ENCODE measurements at regions not wholly inside any gene's neighbourhood (a gene's known extent, or its start where the extent isn't known, plus 50 kb on each side); places are given as distances from the start of the nearest gene placed in this dataset.

GRCh38 chr10:4094751-4095150 lies 309.7 kb upstream of the KLF6 start:
- peak; percentile 27 for DNase-seq

DNA sequence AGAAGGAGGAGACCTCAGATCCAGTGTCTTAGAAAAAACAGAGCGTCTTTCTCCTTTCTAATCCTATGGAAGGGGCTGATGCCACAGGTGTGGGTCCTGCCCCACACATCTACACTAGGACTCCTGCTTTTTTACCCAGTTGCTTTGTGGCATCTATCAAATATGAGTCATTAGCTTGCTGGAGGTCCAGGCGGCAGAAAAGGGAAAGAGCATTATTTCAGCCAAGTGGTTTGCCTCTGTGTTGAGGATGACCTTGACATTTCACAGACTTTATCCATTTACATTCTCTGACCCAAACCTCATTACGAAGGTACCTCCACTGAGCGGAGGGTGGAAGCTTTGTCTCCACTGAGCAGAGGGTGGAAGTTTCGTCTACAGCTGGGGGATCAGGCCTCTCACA lies 308.4 kb upstream of the KLF6 start:
- DNase-seq: no peak

GRCh38 chr10:4088354-4089066 lies 303.5 kb upstream of the KLF6 start:
- DNase-seq: no peak

GRCh38 chr10:4086131-4086898 lies 301.3 kb upstream of the KLF6 start:
- DNase-seq: peak; percentile 32

DNA sequence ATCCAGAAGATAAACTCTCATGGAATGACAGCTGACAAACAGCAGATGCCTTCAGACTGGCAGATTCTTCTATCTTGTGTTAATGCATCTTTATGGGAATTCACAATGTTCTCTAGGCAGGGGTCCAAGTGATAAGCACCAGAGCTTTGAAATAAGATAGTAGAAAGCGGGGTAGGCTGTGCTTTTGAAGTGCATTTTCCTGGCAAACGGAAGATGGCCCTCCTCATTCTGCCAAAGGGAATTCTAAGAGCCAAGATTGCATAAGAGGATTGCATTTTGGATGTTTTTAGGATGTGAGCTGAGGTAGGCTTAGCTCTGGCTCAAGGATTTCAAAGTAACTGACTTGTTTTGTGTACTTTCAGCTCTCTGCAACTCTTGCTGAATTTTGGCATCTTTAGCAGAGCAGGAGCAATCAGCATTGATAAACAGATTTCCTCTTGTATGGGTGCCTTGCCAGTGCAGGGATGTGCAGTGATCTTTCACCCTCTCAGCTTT lies 298.5 kb upstream of the KLF6 start:
- DNase-seq: peak; percentile 32

- DNase-seq: peak; percentile 63
These were observed 297.9 kb upstream of the KLF6 start for GRCh38 chr10:4082861-4083260.

- peak; percentile 53 for DNase-seq
These were observed 296.7 kb upstream of the KLF6 start for GRCh38 chr10:4081685-4082111.

GRCh38 chr10:4080225-4080805 lies 295.3 kb upstream of the KLF6 start:
- no peak for DNase-seq

- DNase-seq: no peak
These were observed 294.8 kb upstream of the KLF6 start for GRCh38 chr10:4079803-4080202.

DNA sequence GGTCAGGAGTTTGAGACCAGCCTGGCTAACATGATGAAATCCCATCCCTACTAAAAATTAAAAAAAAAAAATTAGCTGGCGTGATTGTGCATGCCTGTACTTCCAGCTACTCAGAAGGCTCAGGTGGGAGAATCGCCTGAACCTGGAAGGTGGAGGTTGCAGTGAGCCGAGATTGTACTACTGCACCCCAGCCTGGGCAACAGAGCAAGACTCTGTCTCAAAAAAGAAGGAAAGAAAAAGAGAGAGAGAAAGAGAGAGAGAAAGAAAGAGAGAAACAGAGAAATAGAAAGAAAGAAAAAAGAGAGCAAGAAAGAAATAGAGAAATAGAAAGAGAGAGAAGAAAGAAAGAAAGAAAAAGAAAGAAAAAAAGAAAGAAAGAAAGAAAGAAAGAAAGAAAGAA lies 292.8 kb upstream of the KLF6 start:
- no peak for DNase-seq

DNA sequence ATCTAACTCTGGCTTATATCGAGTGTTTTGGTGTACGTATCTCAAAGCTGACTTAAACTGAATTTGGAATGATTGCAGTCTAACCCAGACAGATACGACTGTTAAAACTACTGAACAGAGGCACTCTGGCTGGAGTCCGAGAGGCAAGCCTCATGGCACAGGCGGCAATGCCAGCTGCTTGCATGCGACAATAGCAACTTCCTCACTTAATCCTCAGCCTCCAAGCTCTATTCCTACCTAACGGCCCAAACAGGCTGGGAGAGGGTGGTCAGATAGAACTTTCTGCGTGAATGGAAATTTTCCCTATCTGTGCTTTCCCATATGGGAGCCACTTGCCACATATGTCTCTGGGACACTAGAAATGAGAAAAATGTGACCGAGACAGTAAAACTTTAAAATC lies 292.0 kb upstream of the KLF6 start:
- no peak for DNase-seq

- DNase-seq: no peak
These were observed 290.4 kb upstream of the KLF6 start for GRCh38 chr10:4075443-4075842.

- no peak for DNase-seq
These were observed 289.8 kb upstream of the KLF6 start for GRCh38 chr10:4074545-4075407.

GRCh38 chr10:4073912-4074311 lies 288.9 kb upstream of the KLF6 start:
- DNase-seq: peak; percentile 93

DNA sequence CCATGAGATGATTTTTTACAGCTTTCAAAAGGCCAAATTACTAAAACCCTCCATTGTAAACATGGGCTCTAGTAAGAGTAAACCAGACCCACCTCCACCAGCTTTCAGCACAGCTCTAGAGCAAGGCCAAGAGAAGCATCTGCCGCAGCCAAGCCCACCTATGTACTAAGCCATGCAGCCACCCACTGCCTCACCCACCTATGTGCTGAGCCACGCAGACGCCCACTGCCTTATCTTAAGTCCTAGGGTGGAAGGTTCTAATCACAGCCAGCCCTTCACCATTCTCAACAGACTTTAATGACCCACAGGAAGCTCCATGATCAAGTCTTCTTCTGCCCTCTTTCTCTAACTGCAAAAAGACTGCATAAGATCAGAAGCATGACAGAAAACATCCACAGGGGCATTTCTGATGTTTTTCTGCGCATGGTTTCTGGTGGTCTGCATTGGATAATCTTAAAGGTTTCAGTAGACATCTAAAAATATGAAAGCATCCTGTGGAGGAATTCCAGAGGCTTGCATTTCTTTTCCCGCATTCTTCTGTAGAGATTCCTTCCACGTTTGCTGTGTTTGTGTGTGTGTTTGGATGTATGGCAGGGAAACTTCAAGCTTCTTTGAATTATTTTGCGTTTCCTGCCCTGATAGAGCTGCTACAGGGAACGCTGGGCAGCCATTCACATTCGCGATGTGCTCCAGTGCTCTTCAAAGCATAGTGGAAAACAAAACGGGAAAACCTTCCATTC lies 286.1 kb upstream of the KLF6 start:
- DNase-seq: peak; percentile 52

DNA sequence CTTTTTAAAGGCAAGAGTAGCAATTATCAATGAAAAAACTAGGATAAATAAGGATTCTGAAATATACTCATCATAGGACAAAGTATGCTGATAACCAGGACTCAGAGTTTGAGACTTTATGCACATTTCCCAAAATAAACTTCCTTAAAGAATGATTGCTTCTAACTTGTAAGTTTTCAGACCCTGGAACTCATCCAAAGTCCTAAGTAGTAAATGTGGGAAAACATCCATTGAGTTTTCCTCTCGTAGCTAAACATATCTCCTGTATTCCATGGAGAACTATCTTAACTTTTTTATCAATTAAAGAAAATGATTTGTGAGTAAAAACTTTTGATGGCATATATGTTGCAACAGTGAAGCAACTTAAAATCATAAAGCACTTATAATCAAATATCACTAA lies 285.2 kb upstream of the KLF6 start:
- peak; percentile 37 for DNase-seq

GRCh38 chr10:4069491-4069890 lies 284.5 kb upstream of the KLF6 start:
- peak; percentile 84 for DNase-seq

DNA sequence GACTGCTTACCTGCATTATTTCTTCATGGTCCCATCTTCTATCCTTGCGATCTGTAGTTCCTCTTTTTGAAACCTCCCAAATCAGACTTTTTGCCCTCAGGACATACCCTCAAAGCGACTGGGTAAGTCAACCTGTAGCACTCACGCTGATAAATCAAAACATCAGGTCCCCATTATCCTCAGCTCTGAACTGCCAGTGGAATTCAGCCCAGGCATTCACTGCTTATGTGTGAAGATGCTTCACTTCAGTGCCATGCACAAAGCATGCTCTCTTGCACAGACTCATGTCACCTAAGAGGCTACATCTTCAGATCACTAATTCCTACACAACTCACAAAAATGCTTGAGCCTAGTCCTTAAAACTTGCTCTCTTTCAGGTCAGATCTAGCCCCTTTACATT lies 283.6 kb upstream of the KLF6 start:
- no peak for DNase-seq

DNA sequence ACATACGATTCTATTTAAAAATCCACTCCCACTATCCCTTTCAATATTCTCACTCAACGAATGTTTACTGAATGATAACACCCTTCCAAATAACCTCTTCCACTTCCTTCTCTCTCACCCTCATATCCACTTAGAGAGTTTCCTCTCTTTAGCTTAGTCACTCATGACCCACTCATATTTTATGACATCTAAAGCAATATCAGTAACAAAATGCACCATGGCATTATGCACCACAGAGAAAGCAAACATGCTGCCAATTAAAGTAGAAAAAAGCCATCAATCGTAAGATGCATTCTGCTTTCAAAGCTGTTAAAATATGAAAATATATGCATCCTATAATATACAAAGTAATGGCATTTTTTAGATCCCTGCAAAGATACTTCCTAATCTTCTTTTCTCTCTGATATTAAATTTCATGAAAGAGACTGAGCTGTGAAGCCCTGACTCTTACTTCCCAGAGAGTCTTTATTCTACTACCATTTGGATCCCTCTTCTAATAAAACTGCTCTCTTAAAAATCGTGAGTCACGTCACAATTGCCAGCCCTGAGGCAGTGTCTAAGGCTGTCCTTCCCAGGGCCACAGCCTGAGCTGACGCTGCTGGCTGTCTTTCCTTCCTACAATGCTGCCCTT lies 283.0 kb upstream of the KLF6 start:
- DNase-seq: peak; percentile 19

GRCh38 chr10:4067531-4067930 lies 282.5 kb upstream of the KLF6 start:
- no peak for DNase-seq

DNA sequence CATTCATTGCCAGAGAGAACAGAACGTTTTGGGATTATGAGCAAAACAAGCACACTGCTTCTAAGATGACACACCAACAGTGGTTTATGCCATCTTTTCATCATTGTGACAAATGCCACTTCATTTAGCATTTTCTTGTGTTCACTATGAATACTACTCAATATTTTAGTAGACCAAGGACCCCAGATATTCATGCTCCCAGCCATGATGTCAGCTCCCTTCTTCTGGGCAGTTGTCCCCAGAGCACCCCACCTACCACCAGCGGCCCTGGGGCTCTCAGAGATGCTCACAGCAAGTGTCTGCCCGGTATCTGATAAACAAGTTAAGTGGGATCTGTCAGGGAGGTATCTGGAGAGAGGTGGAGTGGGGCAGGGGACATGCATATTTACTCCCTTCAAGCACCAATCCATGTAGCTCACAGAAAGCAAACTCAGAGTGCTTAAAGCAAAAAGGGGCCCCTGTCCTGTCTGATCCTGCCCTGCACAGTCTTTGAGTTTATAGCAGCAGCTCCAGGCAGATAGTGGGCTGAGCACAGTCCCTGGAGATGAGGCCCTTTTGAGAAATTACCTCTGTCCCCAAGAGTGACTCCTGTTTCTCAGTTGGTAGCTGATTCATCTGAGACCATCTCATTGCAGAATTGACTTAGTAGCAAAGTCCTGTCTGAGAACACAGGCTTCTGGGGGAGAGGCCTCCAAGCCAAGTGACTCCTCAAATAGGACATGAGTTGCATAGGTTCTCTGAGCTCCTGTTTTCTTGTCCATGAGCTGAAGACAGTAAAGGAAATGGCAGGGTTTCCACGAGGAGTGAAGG lies 281.8 kb upstream of the KLF6 start:
- no peak for DNase-seq

Data from fibroblast of skin of right quadriceps (primary cell).